SK-N-SH (cell line): ENCODE measurements at regions not wholly inside any gene's neighbourhood (a gene's known extent, or its start where the extent isn't known, plus 50 kb on each side); places are given as distances from the start of the nearest gene placed in this dataset.

Source experiments
- CTCF ChIA-PET: fragments of 300-600, 350-600 bp; formaldehyde crosslinking; extraction: SDS; loops from one replicate; lab custom pipeline; 2021; lab: Yijun Ruan, JAX
- POLR2A ChIA-PET: fragments of 350-600 bp; sonication (Branson Sonifier 250); formaldehyde crosslinking; extraction: SDS; loops from one replicate; lab custom pipeline; 2020; ENCODE audit warnings: antibody characterized with exemption, inconsistent platforms; lab: Yijun Ruan, JAX
- DNase-seq: peaks from one replicate; pipeline ENCODE4 v3.0.0; 2012
- H2AFZ ChIP-seq: fragments of 200-600 bp; sonication (generic); 2 replicates; pipeline ENCODE4 v1.8.1; 2016; ENCODE audit warnings: antibody characterized with exemption, mild to moderate bottlenecking, low read depth
- H3F3A ChIP-seq: fragments of 200-600 bp; sonication (generic); replicated peaks from 2 replicates; pipeline ENCODE3; 2016; ENCODE audit warnings: antibody characterized with exemption, mild to moderate bottlenecking; ENCODE audit not compliant: insufficient read depth
- H3K27ac ChIP-seq, 2 experiments: fragments of 200-500 bp in 1 of 2; fragments of 200-600 bp in 1 of 2; sonication (Bioruptor generic) in 1 of 2; sonication (generic), shearing (Covaris generic) in 1 of 2; 2 replicates each; pipeline versions ENCODE4 v1.5.1 to v1.6.1; 2014 to 2016; ENCODE audit warnings: low read depth in 2 of 2, inconsistent platforms in 1 of 2, low read length in 1 of 2, mild to moderate bottlenecking in 1 of 2, mixed read lengths in 1 of 2
- H3K27me3 ChIP-seq: fragments of 200-600 bp; sonication (generic), shearing (Covaris generic); 2 replicates; pipeline ENCODE4 v1.6.1; 2016; ENCODE audit warnings: mixed run types; ENCODE audit not compliant: insufficient read depth
- H3K36me3 ChIP-seq, 2 experiments: fragments of 200-500 bp in 1 of 2; fragments of 200-600 bp in 1 of 2; sonication (Bioruptor generic) in 1 of 2; sonication (generic) in 1 of 2; replicated peaks in 1 of 2; 2 replicates each; pipeline versions ENCODE3 to v1.5.1; 2014 to 2016; ENCODE audit warnings: low read length in 1 of 2, mild to moderate bottlenecking in 1 of 2; ENCODE audit not compliant: insufficient read depth in 2 of 2, control insufficient read depth in 1 of 2
- H3K4me1 ChIP-seq, 2 experiments: fragments of 200-500 bp in 1 of 2; fragments of 200-600 bp in 1 of 2; sonication (Bioruptor generic) in 1 of 2; sonication (generic), shearing (Covaris generic) in 1 of 2; 2 replicates each; pipeline versions ENCODE4 v1.5.1 to v1.6.1; 2014 to 2016; ENCODE audit warnings: low read depth in 1 of 2, low read length in 1 of 2, mixed run types in 1 of 2; ENCODE audit not compliant: insufficient read depth in 2 of 2, control insufficient read depth in 1 of 2
- H3K4me2 ChIP-seq: fragments of 200-600 bp; sonication (generic), shearing (Covaris generic); 2 replicates; pipeline ENCODE4 v1.6.1; 2017; ENCODE audit warnings: mixed run types
- H3K4me3 ChIP-seq, 2 experiments: fragments of 200-500 bp in 1 of 2; fragments of 200-600 bp in 1 of 2; sonication (Bioruptor generic) in 1 of 2; sonication (generic), shearing (Covaris generic) in 1 of 2; 2 replicates each; pipeline versions ENCODE4 v1.5.1 to v1.8.1; 2014 to 2016; ENCODE audit warnings: low read depth in 2 of 2, inconsistent platforms in 1 of 2, low read length in 1 of 2, mild to moderate bottlenecking in 1 of 2, mixed read lengths in 1 of 2, moderate library complexity in 1 of 2
- H3K79me2 ChIP-seq: fragments of 200-600 bp; sonication (generic); 2 replicates; pipeline ENCODE4 v1.8.1; 2017; ENCODE audit warnings: mild to moderate bottlenecking; ENCODE audit not compliant: insufficient read depth
- H3K9ac ChIP-seq: fragments of 200-600 bp; sonication (generic); 2 replicates; pipeline ENCODE4 v1.6.1; 2017; ENCODE audit warnings: mixed run types
- H3K9me2 ChIP-seq: fragments of 200-600 bp; sonication (generic); 2 replicates; pipeline ENCODE4 v1.6.1; 2017; ENCODE audit warnings: mixed run types
- H3K9me3 ChIP-seq: fragments of 200-600 bp; sonication (generic); 2 replicates; pipeline ENCODE4 v1.6.1; 2017; ENCODE audit warnings: mixed run types, mild to moderate bottlenecking, moderate library complexity
- H4K20me1 ChIP-seq: fragments of 200-600 bp; sonication (generic); 2 replicates; pipeline ENCODE4 v1.6.1; 2017; ENCODE audit warnings: mild to moderate bottlenecking, mixed run types; ENCODE audit not compliant: insufficient read depth
- CHD2 ChIP-seq: fragments of 150-350 bp; IDR thresholded peaks from 2 replicates; pipeline ENCODE4 v1.6.1; 2018; ENCODE audit warnings: low read length; ENCODE audit not compliant: partially characterized antibody
- EP300 ChIP-seq, 2 experiments: IDR thresholded peaks; 2 replicates each; pipeline versions ENCODE4 v1.4.0 to v1.6.1; 2012; ENCODE audit warnings: borderline replicate concordance in 1 of 2, low read depth in 1 of 2, low read length in 1 of 2
- EZH2phosphoT487 ChIP-seq: fragments of 200-600 bp; sonication (generic); IDR thresholded peaks from 2 replicates; pipeline ENCODE4 v1.6.1; 2017; ENCODE audit warnings: low read depth, mixed run types, mild to moderate bottlenecking, antibody characterized with exemption, moderate library complexity, borderline replicate concordance
- FOXJ3 ChIP-seq: sonication (generic); formaldehyde crosslinking; IDR thresholded peaks from 2 replicates; pipeline ENCODE4 v1.5.1; 2020; ENCODE audit warnings: mild to moderate bottlenecking, missing genetic modification reagents
- FOXM1 ChIP-seq: IDR thresholded peaks from 2 replicates; pipeline ENCODE4 v1.4.0; 2012; ENCODE audit warnings: low read depth, mild to moderate bottlenecking
- JUND ChIP-seq: IDR thresholded peaks from 2 replicates; pipeline ENCODE4 v1.4.0; 2012
- MEF2A ChIP-seq: IDR thresholded peaks from 2 replicates; pipeline ENCODE4 v1.4.0; 2012; ENCODE audit warnings: low read depth, borderline replicate concordance
- NRF1 ChIP-seq: IDR thresholded peaks from 2 replicates; pipeline ENCODE4 v1.6.1; 2012; ENCODE audit warnings: low read depth, mild to moderate bottlenecking, low read length
- RCOR1 ChIP-seq: fragments of 150-350 bp; IDR thresholded peaks from 2 replicates; pipeline ENCODE4 v1.6.1; 2017; ENCODE audit warnings: antibody characterized with exemption, low read length
- RFX5 ChIP-seq: IDR thresholded peaks from 2 replicates; pipeline ENCODE4 v1.6.1; 2012; ENCODE audit warnings: mild to moderate bottlenecking, improper control_type of control experiment, low read length
- TCF12 ChIP-seq: IDR thresholded peaks from 2 replicates; pipeline ENCODE4 v1.4.0; 2012
- YY1 ChIP-seq: IDR thresholded peaks from 2 replicates; pipeline ENCODE4 v1.4.0; 2012; ENCODE audit warnings: low read depth, mild to moderate bottlenecking
- WGBS: methylation state at CpG from one replicate; pipeline ENCODE4 v1.1.6; 2017; ENCODE audit warnings: low lambda C conversion rate; 5-methylcytosine and 5-hydroxymethylcytosine counted together
- TF ChIP-seq, protein P1 (sequence below): fragments of 150-350 bp; IDR thresholded peaks from 2 replicates; pipeline ENCODE4 v1.6.1; 2016; ENCODE audit warnings: mild to moderate bottlenecking, low read depth, low read length
- TF ChIP-seq, protein P2 (sequence below): IDR thresholded peaks from 2 replicates; pipeline ENCODE4 v1.4.0; 2012; ENCODE audit warnings: low read depth, borderline replicate concordance
- TF ChIP-seq, protein P3 (sequence below): IDR thresholded peaks from 2 replicates; pipeline ENCODE4 v1.4.0; 2012; ENCODE audit warnings: low read depth

DNA sequence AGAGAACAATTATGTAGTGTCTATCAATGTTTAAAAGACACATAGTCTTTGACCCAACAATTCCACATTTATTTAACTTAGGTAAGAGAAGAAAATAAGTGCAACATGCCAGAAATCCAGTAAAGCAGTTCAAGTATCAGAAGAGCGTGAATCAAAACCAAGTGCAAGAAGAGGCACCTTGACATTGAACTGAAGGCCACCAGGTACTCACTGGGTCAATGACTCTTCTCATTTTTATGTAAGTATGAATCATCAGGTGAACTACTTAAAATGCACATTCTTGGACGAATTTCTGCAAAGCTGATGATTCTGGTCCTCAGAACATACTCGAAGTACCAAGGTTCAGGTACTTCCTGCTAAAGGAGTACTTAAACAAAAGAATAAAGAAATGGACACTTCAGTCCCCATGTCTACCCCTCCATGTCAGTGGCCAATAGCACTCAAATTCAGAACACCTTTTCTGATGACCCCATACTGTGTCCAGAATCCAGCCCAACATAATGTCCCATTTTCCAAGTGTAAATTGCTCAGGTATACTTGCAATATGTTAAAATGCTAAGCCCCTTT, 481.9 kb downstream of the GJA1 start:
- Histone ChIP-seq H2AFZ (no peak overlapping the region), H3K4me1 (0 out of 4 replicates have a peak, but pooled peaks cover 0 to 7% of the 10 kb centered on the region in 2 experiments), H3K27ac (no peak overlapping the region), H3K79me2 (no peaks in the 10 kb centered on the region), H3K27me3 (no peaks in the 10 kb centered on the region), H3K9me3 (no peaks in the 10 kb centered on the region), H4K20me1 (no peaks in the 10 kb centered on the region), H3K9ac (no peak overlapping the region), H3K4me3 (no peak overlapping the region), H3F3A (no peaks in the 10 kb centered on the region), H3K4me2 (no peak overlapping the region), H3K9me2 (no peaks in the 10 kb centered on the region), H3K36me3 (no peaks in the 10 kb centered on the region)
- TF ChIP-seq, protein P1, sequence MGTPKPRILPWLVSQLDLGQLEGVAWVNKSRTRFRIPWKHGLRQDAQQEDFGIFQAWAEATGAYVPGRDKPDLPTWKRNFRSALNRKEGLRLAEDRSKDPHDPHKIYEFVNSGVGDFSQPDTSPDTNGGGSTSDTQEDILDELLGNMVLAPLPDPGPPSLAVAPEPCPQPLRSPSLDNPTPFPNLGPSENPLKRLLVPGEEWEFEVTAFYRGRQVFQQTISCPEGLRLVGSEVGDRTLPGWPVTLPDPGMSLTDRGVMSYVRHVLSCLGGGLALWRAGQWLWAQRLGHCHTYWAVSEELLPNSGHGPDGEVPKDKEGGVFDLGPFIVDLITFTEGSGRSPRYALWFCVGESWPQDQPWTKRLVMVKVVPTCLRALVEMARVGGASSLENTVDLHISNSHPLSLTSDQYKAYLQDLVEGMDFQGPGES: no peak
- TF ChIP-seq EZH2phosphoT487: no peak
- ChIA-PET CTCF (interaction anchor here (0.8 to 1.2 kb wide), 2 partner anchors 40 to 49 kb away, joined by 3 read pairs; no protein-coding TSS in a partner anchor), POLR2A (no interaction called here)
- 62% methylated on average over 3 of the region's 3 CpGs for WGBS
- DNase-seq: no peak

DNA sequence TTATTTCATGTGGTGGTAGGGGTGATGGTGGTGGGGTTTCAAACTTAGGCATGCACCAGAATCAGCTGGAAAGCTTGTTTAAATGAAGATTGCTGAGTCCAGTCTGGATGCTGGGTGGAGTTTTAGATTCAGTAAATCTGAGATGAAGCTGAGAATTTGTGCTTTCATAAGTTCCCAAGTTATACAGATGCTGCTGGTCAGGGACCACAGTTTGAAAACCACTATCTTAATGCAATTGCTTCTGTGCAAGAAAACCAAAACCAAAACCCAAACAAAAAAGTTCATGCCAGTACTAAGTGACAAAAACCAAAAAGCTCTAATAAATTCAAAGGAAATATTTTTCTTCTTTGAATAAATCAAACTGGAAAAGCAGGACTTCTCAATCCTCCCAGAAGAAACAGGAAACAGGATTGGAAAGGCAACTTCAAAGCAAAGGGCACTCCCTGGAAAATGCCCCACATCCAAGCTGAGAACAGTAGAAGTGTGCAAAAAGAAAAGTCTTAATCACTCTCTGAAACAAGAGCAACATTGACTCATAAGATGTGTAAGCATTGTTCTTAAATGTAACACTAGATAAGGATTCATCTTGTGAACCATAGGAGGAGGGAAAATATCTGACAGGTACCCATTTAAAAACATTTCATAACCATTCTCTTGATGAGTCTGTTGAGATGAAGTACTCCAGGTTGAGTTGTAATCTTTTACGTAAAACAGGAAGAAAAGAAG, 481.5 kb upstream of the HSF2 start:
- Histone ChIP-seq H3K27me3 (no peaks in the 10 kb centered on the region), H3K9me3 (no peaks in the 10 kb centered on the region), H4K20me1 (no peaks in the 10 kb centered on the region), H3K79me2 (no peaks in the 10 kb centered on the region), H3K36me3 (no peaks in the 10 kb centered on the region), H3K9ac (no peak overlapping the region), H3K4me1 (0 out of 4 replicates have a peak, but pooled peaks cover 0 to 7% of the 10 kb centered on the region in 2 experiments), H3K4me2 (no peak overlapping the region), H3K27ac (no peak overlapping the region), H2AFZ (no peak overlapping the region), H3K9me2 (no peaks in the 10 kb centered on the region), H3K4me3 (no peak overlapping the region), H3F3A (no peaks in the 10 kb centered on the region)
- TF ChIP-seq RFX5 (no peak), RCOR1 (no peak), EZH2phosphoT487 (no peak), FOXJ3 (CRISPR knock-in tag) (no peak), FOXM1 (no peak), CHD2 (no peak), JUND (no peak), YY1 (no peak), MEF2A (no peak), EP300 (IDR thresholded peaks at IDR 0.05; ENCODE audit: borderline replicate concordance in 1 of 2, low read depth in 1 of 2, low read length in 1 of 2) (no peak), NRF1 (no peak), TCF12 (no peak)
- TF ChIP-seq, protein P2, sequence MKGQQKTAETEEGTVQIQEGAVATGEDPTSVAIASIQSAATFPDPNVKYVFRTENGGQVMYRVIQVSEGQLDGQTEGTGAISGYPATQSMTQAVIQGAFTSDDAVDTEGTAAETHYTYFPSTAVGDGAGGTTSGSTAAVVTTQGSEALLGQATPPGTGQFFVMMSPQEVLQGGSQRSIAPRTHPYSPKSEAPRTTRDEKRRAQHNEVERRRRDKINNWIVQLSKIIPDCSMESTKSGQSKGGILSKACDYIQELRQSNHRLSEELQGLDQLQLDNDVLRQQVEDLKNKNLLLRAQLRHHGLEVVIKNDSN: no peak
- TF ChIP-seq, protein P3, sequence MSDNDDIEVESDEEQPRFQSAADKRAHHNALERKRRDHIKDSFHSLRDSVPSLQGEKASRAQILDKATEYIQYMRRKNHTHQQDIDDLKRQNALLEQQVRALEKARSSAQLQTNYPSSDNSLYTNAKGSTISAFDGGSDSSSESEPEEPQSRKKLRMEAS: no peak
- ChIA-PET CTCF (interaction anchor here (0.7 to 1.2 kb wide), 3 partner anchors 37 to 50 kb away, joined by 3 read pairs; no protein-coding TSS in a partner anchor), POLR2A (no interaction called here)
- 92% methylated on average over 1 of the region's 1 CpG for WGBS
- no peak for DNase-seq
